ENCODE measurements at regions not wholly inside any gene's neighbourhood (a gene's known extent, or its start where the extent isn't known, plus 50 kb on each side); places are given as distances from the start of the nearest gene placed in this dataset.

DNA sequence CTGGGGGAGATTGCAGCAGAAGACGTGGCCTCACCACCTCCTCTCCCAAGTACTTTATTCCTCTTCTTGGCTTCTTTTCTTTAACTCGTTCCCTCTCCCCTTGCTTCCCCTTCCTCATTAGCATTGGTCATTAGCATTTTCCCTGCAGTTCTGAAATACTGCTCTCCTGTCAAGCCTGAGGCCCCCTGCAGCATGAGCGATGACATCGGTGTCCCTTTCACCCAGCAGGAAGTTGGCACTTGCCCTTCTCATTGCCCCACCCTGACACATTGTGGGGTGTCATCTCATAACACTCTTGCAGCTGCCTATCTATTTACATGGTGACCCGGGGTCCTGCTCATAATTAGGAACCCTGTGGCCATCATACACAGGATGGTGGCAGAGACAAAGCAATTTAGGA lies 167.1 kb downstream of the ARRDC4 start:
- no peaks in the 10 kb centered on the region for H3K9me3 ChIP-seq (ENCODE audit: control insufficient read depth in 1 of 2, insufficient read depth in 1 of 2, low read depth in 1 of 2, low read length in 2 of 2)
- ATAC-seq (no peak), DNase-seq (ENCODE audit: low read depth, low spot score) (no peak)
- H3K36me3 ChIP-seq (ENCODE audit: control insufficient read depth in 1 of 2, insufficient read depth in 2 of 2, low read length in 2 of 2): no peaks in the 10 kb centered on the region
- no peaks in the 10 kb centered on the region for H3K79me2 ChIP-seq (ENCODE audit: insufficient read depth, low read length)
- intact Hi-C loops (cut with micrococcal nuclease): no loop called here
- ChIA-PET RAD21 (ENCODE audit: low non-redundant PET in 1 of 2, low total read pairs in 2 of 2, uncharacterized antibody in 2 of 2, unreplicated experiment in 2 of 2) (no interaction called here), POLR2A (no interaction called here), CTCF (no interaction called here)
- H3K9ac ChIP-seq (ENCODE audit: low read length): no peak overlapping the region
- no peak overlapping the region for H3K4me2 ChIP-seq (ENCODE audit: low read length)
- no TSS peak for BruUV-seq (replicated peaks)
- no peak overlapping the region for H3K27ac ChIP-seq (ENCODE audit: low read depth, low read length)
- H2AFZ ChIP-seq (ENCODE audit: low read depth, low read length, poor library complexity, severe bottlenecking): no peak overlapping the region
- TF ChIP-seq SRF (IDR thresholded peaks at IDR 0.05; ENCODE audit: low read depth) (no peak), TCF7L2 (IDR thresholded peaks at IDR 0.05; ENCODE audit: borderline replicate concordance, extremely low read depth, insufficient read depth, insufficient read length) (no peak), SIN3A (IDR thresholded peaks at IDR 0.05; ENCODE audit: low read depth) (no peak), RAD21 (IDR thresholded peaks at IDR 0.05; ENCODE audit: low read depth) (no peak)
- TF ChIP-seq, protein P1, sequence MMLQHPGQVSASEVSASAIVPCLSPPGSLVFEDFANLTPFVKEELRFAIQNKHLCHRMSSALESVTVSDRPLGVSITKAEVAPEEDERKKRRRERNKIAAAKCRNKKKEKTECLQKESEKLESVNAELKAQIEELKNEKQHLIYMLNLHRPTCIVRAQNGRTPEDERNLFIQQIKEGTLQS (IDR thresholded peaks at IDR 0.05): no peak
- TF ChIP-seq, protein P2, sequence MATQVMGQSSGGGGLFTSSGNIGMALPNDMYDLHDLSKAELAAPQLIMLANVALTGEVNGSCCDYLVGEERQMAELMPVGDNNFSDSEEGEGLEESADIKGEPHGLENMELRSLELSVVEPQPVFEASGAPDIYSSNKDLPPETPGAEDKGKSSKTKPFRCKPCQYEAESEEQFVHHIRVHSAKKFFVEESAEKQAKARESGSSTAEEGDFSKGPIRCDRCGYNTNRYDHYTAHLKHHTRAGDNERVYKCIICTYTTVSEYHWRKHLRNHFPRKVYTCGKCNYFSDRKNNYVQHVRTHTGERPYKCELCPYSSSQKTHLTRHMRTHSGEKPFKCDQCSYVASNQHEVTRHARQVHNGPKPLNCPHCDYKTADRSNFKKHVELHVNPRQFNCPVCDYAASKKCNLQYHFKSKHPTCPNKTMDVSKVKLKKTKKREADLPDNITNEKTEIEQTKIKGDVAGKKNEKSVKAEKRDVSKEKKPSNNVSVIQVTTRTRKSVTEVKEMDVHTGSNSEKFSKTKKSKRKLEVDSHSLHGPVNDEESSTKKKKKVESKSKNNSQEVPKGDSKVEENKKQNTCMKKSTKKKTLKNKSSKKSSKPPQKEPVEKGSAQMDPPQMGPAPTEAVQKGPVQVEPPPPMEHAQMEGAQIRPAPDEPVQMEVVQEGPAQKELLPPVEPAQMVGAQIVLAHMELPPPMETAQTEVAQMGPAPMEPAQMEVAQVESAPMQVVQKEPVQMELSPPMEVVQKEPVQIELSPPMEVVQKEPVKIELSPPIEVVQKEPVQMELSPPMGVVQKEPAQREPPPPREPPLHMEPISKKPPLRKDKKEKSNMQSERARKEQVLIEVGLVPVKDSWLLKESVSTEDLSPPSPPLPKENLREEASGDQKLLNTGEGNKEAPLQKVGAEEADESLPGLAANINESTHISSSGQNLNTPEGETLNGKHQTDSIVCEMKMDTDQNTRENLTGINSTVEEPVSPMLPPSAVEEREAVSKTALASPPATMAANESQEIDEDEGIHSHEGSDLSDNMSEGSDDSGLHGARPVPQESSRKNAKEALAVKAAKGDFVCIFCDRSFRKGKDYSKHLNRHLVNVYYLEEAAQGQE (IDR thresholded peaks at IDR 0.05; ENCODE audit: low read depth): no peak
- H3K27me3 ChIP-seq (ENCODE audit: insufficient read depth, low read length): peaks cover 3% of the 10 kb centered on the region; the same call in 1 of the 2 replicates
- no peak overlapping the region for H3K4me3 ChIP-seq (replicated peaks in 1 of 2; ENCODE audit: low read depth in 1 of 2, low read length in 2 of 2)
- no peaks in the 10 kb centered on the region for H4K20me1 ChIP-seq (ENCODE audit: insufficient read depth)
- no peaks in the 10 kb centered on the region for H3K9me2 ChIP-seq (ENCODE audit: insufficient read depth)
- H3K4me1 ChIP-seq (ENCODE audit: control insufficient read depth in 1 of 2, insufficient read depth in 2 of 2, low read length in 2 of 2): no peaks in the 10 kb centered on the region

DNA sequence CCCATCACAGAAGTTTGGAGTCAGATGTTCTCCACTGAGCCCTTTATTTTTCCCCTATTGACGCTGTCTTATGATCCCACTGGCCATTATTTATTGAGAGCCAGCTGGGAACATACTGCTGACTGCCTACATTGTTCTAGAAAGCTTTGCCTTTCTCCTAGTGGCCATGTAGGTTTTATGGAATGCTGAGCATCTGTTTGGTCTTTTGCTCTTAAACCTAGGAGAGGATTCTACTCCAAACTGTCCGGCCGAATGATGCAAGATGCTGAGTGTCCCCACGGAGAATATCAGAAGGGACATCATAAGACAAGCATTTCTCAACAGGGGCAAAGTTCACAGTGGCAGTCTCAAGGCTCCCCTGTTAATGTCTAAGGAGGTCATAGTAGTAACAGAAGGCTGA lies 171.4 kb downstream of the ARRDC4 start:
- CTCF ChIA-PET: no interaction called here
- no peak for TF ChIP-seq FOSL1 (IDR thresholded peaks at IDR 0.05; ENCODE audit: low read depth)

More for the DNA sequence above, 171.4 kb downstream of the ARRDC4 start:
- intact Hi-C loops (cut with micrococcal nuclease): no loop called here
- no peaks in the 10 kb centered on the region for H3K9me2 ChIP-seq (ENCODE audit: insufficient read depth)
- no peak overlapping the region for H2AFZ ChIP-seq (ENCODE audit: low read depth, low read length, poor library complexity, severe bottlenecking)
- no peak overlapping the region for H3K4me3 ChIP-seq (replicated peaks in 1 of 2; ENCODE audit: low read depth in 1 of 2, low read length in 2 of 2)
- no peaks in the 10 kb centered on the region for H4K20me1 ChIP-seq (ENCODE audit: insufficient read depth)
- no peak overlapping the region for H3K4me2 ChIP-seq (ENCODE audit: low read length)
- no peak overlapping the region for H3K27ac ChIP-seq (ENCODE audit: low read depth, low read length)
- H3K79me2 ChIP-seq (ENCODE audit: insufficient read depth, low read length): no peaks in the 10 kb centered on the region
- ATAC-seq: no peak
- ChIA-PET POLR2A (no interaction called here), RAD21 (ENCODE audit: low non-redundant PET in 1 of 2, low total read pairs in 2 of 2, uncharacterized antibody in 2 of 2, unreplicated experiment in 2 of 2) (no interaction called here)
- no peaks in the 10 kb centered on the region for H3K36me3 ChIP-seq (ENCODE audit: control insufficient read depth in 1 of 2, insufficient read depth in 2 of 2, low read length in 2 of 2)
- no peaks in the 10 kb centered on the region for H3K9me3 ChIP-seq (ENCODE audit: control insufficient read depth in 1 of 2, insufficient read depth in 1 of 2, low read depth in 1 of 2, low read length in 2 of 2)
- H3K27me3 ChIP-seq (ENCODE audit: insufficient read depth, low read length): peaks cover 3% of the 10 kb centered on the region; the same call in 1 of the 2 replicates
- no peak overlapping the region for H3K9ac ChIP-seq (ENCODE audit: low read length)
- BruUV-seq (replicated peaks): no TSS peak
- no peaks in the 10 kb centered on the region for H3K4me1 ChIP-seq (ENCODE audit: control insufficient read depth in 1 of 2, insufficient read depth in 2 of 2, low read length in 2 of 2)
- DNase-seq (ENCODE audit: low read depth, low spot score): no peak
